ENCODE measurements at regions not wholly inside any gene's neighbourhood (a gene's known extent, or its start where the extent isn't known, plus 50 kb on each side); places are given as distances from the start of the nearest gene placed in this dataset.

DNA sequence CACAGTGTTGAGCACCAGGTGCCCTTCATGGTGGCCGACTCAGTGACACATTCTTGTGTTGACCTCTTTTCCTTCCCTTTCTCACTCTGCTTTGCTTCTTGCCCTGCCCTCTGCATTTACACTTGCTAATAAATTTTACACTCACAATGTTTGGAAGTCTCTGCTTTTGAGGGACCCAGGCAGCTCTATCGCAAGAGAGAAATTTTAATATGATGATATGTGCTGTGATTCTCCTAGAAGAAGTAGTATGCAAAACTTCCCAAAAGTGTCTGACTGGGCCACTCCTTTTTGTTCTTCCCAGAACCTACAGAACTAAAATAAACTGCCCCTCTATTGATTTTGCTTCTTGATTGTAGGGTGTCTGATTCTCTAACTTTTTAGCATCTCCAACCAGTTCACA is 135.0 kb downstream of the IRS1 start:
- TF ChIP-seq, protein P1, sequence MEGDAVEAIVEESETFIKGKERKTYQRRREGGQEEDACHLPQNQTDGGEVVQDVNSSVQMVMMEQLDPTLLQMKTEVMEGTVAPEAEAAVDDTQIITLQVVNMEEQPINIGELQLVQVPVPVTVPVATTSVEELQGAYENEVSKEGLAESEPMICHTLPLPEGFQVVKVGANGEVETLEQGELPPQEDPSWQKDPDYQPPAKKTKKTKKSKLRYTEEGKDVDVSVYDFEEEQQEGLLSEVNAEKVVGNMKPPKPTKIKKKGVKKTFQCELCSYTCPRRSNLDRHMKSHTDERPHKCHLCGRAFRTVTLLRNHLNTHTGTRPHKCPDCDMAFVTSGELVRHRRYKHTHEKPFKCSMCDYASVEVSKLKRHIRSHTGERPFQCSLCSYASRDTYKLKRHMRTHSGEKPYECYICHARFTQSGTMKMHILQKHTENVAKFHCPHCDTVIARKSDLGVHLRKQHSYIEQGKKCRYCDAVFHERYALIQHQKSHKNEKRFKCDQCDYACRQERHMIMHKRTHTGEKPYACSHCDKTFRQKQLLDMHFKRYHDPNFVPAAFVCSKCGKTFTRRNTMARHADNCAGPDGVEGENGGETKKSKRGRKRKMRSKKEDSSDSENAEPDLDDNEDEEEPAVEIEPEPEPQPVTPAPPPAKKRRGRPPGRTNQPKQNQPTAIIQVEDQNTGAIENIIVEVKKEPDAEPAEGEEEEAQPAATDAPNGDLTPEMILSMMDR (IDR thresholded peaks at IDR 0.05), result no peak
- no peak for TF ChIP-seq POLR2A (IDR thresholded peaks at IDR 0.05)
